Fibroblast of pulmonary artery (primary cell): ENCODE measurements at regions not wholly inside any gene's neighbourhood (a gene's known extent, or its start where the extent isn't known, plus 50 kb on each side); places are given as distances from the start of the nearest gene placed in this dataset.

Source experiments
- DNase-seq: peaks from one replicate; pipeline ENCODE4 v3.0.0-alpha.2; 2010; ENCODE audit warnings: low read depth
- H3K4me3 ChIP-seq: replicated peaks from 2 replicates; pipeline ENCODE4 v1.5.1; 2011; ENCODE audit warnings: low read depth, mild to moderate bottlenecking, control low read depth, low read length, moderate library complexity
- TF ChIP-seq, protein P1 (sequence below): IDR thresholded peaks from 2 replicates; pipeline ENCODE4 v1.5.1; 2011; ENCODE audit warnings: mild to moderate bottlenecking, control low read depth, low read length, inconsistent platforms; ENCODE audit errors: missing control alignments

- TF ChIP-seq, protein P1, sequence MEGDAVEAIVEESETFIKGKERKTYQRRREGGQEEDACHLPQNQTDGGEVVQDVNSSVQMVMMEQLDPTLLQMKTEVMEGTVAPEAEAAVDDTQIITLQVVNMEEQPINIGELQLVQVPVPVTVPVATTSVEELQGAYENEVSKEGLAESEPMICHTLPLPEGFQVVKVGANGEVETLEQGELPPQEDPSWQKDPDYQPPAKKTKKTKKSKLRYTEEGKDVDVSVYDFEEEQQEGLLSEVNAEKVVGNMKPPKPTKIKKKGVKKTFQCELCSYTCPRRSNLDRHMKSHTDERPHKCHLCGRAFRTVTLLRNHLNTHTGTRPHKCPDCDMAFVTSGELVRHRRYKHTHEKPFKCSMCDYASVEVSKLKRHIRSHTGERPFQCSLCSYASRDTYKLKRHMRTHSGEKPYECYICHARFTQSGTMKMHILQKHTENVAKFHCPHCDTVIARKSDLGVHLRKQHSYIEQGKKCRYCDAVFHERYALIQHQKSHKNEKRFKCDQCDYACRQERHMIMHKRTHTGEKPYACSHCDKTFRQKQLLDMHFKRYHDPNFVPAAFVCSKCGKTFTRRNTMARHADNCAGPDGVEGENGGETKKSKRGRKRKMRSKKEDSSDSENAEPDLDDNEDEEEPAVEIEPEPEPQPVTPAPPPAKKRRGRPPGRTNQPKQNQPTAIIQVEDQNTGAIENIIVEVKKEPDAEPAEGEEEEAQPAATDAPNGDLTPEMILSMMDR: no peak
- DNase-seq: no peak
- H3K4me3 ChIP-seq: no peak overlapping the region
Measured at GRCh38 chr16:73337373-73338296, 289.7 kb upstream of the ZFHX3 start.

- DNase-seq: no peak
- TF ChIP-seq, protein P1: no peak
- no peak overlapping the region for H3K4me3 ChIP-seq
Measured at GRCh38 chr16:73329358-73330286, 281.7 kb upstream of the ZFHX3 start.

GRCh38 chr16:73326770-73327470 is 279.0 kb upstream of the ZFHX3 start:
- TF ChIP-seq, protein P1: no peak
- peak; percentile 1 for DNase-seq
- no peak overlapping the region for H3K4me3 ChIP-seq

- TF ChIP-seq, protein P1: no peak
- H3K4me3 ChIP-seq: no peak overlapping the region
- no peak for DNase-seq
Measured at GRCh38 chr16:73326221-73326620, 278.3 kb upstream of the ZFHX3 start.

DNA sequence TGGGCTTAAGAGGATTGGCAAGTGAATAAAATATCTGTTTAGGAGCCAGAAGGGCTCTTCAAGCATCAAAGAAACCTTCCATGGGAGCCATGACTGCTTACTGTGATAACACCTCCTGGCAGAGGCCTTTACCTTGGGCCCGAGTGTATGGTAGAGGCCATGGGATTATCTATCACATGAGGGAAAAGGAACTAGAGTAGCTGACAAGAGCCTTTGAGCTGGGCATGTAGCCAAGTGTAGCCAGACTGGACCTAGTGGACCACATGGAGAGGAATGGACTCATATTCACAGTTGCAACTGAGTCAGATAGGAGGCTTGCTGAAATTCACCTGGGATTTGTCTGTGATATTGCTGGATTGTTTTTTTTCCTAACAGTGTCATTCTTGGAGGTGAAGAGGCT is 276.0 kb upstream of the ZFHX3 start:
- TF ChIP-seq, protein P1: no peak
- DNase-seq: no peak

GRCh38 chr16:73322856-73323255 is 274.9 kb upstream of the ZFHX3 start:
- H3K4me3 ChIP-seq: no peak overlapping the region
- DNase-seq: no peak
- TF ChIP-seq, protein P1: no peak

More for the DNA sequence above, 276.0 kb upstream of the ZFHX3 start:
- H3K4me3 ChIP-seq: no peak overlapping the region
